Gastrocnemius medialis (tissue), 4 donors: ENCODE measurements at regions not wholly inside any gene's neighbourhood (a gene's known extent, or its start where the extent isn't known, plus 50 kb on each side); places are given as distances from the start of the nearest gene placed in this dataset.

Experiments used
- ATAC-seq, 2 donors: fragments of 150-250 bp; one replicate each; pipeline ENCODE4 v1.9.1; 2016
- DNase-seq, 2 donors: peaks; one replicate each; pipeline ENCODE4 v3.0.0-alpha.2; 2019
- H3K27ac ChIP-seq, 4 donors: fragments of 200-600 bp; sonication (generic); 1 replicate in 1 of 4; 2 replicates in 3 of 4; pipeline ENCODE4 v1.5.1; 2016 to 2018; ENCODE audit warnings: mild to moderate bottlenecking in 2 of 4, moderate library complexity in 1 of 4
- H3K27me3 ChIP-seq, 3 donors: fragments of 200-600 bp; sonication (generic) in 2 of 3; 1 replicate in 1 of 3; 2 replicates in 2 of 3; pipeline versions ENCODE4 v1.5.1 to v1.6.0; 2016 to 2019; ENCODE audit warnings: mild to moderate bottlenecking in 1 of 3, moderate library complexity in 1 of 3
- H3K36me3 ChIP-seq, 2 donors: fragments of 200-600 bp; sonication (generic) in 1 of 2; one replicate each; pipeline ENCODE4 v1.5.1; 2017 to 2018
- H3K4me1 ChIP-seq, 2 donors: fragments of 200-600 bp; sonication (generic) in 1 of 2; one replicate each; pipeline ENCODE4 v1.5.1; 2016 to 2017; ENCODE audit warnings: mild to moderate bottlenecking in 2 of 2
- H3K4me3 ChIP-seq, 4 donors: fragments of 200-600 bp; sonication (generic) in 3 of 4; 1 replicate in 1 of 4; 2 replicates in 3 of 4; pipeline ENCODE4 v1.5.1; 2016 to 2019; ENCODE audit warnings: mild to moderate bottlenecking in 2 of 4
- H3K9me3 ChIP-seq, 3 donors: fragments of 200-600 bp; sonication (generic) in 2 of 3; 1 replicate in 1 of 3; 2 replicates in 2 of 3; pipeline ENCODE4 v1.5.1; 2016 to 2019
- POLR2A ChIP-seq, 2 donors: fragments of 450-650 bp; IDR thresholded peaks; one replicate each; pipeline ENCODE4 v1.6.1; 2017; ENCODE audit warnings: antibody characterized with exemption in 2 of 2, mild to moderate bottlenecking in 2 of 2, moderate library complexity in 2 of 2
- in situ Hi-C, 4 donors: fragments of 200-750 bp; cut with MboI; loops; one replicate each; pipeline versions ENCODE4 v1.15.0 to v1.8.0; 2017; ENCODE audit warnings: low sequenced_read_pairs in 4 of 4
- intact Hi-C: fragments of 100-400 bp; cut with DNase I; formaldehyde crosslinking; loops from one replicate; pipeline ENCODE4 v1.15.1; 2023; ENCODE audit warnings: low total_unique reads
- TF ChIP-seq, protein P1 (sequence below), 5 experiments: fragments of 450-650 bp in 3 of 5; fragments of 200-600 bp in 2 of 5; sonication (generic) in 2 of 5; IDR thresholded peaks in 4 of 5; conservative IDR thresholded peaks in 1 of 5; 1 replicate in 4 of 5; 2 replicates in 1 of 5; pipeline ENCODE4 v1.5.1; 2016 to 2019; ENCODE audit warnings: antibody characterized with exemption in 5 of 5, mild to moderate bottlenecking in 3 of 5, moderate library complexity in 3 of 5

DNA sequence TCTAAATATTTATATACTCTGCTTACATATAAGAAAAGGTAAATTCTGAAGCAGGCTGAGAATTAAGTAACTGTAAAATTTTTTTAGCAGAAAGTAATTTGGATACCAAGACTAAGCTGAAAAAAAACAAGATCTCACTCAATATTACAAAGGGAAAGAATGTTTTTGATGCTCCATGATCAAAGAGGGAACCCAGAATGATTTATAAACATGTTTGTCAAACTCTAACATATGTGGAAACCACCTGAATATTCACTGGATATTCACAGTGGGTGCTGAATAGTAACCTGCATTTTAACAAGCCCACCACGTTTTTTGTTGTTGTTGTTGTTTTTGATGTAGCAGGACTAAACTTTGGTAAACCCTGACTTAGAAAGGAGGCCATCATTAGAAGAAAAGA is 324.9 kb upstream of the GATB start:
- no peaks in the 10 kb centered on the region for H3K27me3 ChIP-seq
- ATAC-seq: no peak
- in situ Hi-C loops: no loop called here
- DNase-seq: no peak
- no peaks in the 10 kb centered on the region for H3K9me3 ChIP-seq
- TF ChIP-seq, protein P1, sequence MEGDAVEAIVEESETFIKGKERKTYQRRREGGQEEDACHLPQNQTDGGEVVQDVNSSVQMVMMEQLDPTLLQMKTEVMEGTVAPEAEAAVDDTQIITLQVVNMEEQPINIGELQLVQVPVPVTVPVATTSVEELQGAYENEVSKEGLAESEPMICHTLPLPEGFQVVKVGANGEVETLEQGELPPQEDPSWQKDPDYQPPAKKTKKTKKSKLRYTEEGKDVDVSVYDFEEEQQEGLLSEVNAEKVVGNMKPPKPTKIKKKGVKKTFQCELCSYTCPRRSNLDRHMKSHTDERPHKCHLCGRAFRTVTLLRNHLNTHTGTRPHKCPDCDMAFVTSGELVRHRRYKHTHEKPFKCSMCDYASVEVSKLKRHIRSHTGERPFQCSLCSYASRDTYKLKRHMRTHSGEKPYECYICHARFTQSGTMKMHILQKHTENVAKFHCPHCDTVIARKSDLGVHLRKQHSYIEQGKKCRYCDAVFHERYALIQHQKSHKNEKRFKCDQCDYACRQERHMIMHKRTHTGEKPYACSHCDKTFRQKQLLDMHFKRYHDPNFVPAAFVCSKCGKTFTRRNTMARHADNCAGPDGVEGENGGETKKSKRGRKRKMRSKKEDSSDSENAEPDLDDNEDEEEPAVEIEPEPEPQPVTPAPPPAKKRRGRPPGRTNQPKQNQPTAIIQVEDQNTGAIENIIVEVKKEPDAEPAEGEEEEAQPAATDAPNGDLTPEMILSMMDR (IDR thresholded peaks at IDR 0.05 in 4 of 5, conservative IDR thresholded peaks at IDR 0.05 in 1 of 5): no peak
- TF ChIP-seq POLR2A (IDR thresholded peaks at IDR 0.05): no peak
- no peak overlapping the region for H3K27ac ChIP-seq
- H3K4me3 ChIP-seq: no peak overlapping the region
- intact Hi-C loops: no loop called here
- no peaks in the 10 kb centered on the region for H3K4me1 ChIP-seq
- H3K36me3 ChIP-seq: no peaks in the 10 kb centered on the region

DNA sequence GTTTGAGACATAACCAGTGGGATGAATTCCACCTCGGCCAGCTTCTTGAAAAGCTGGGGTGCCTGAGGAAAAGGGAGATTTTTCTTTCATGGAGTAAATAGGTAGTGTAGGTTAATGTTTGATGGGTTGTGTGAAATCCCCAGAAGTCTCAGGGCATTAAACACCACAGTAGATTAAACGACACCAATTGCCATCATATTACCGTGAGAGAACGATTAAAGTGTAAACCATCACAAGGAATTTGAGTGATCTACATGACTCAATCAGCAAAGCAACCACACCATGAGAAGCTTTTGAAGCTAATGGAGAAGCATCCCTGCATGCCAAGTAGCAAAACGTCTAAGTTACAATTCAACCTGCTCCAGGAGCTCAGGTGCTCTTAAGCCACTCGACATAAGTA is 322.5 kb upstream of the GATB start:
- ATAC-seq (no peak), DNase-seq (no peak)
- Histone ChIP-seq H3K36me3 (no peaks in the 10 kb centered on the region), H3K9me3 (no peaks in the 10 kb centered on the region), H3K4me3 (no peak overlapping the region), H3K27ac (no peak overlapping the region), H3K4me1 (no peaks in the 10 kb centered on the region), H3K27me3 (no peaks in the 10 kb centered on the region)
- intact Hi-C loops (no loop called here), in situ Hi-C loops (no loop called here)
- no peak for TF ChIP-seq POLR2A (IDR thresholded peaks at IDR 0.05)
- TF ChIP-seq, protein P1 (IDR thresholded peaks at IDR 0.05 in 4 of 5, conservative IDR thresholded peaks at IDR 0.05 in 1 of 5): no peak

DNA sequence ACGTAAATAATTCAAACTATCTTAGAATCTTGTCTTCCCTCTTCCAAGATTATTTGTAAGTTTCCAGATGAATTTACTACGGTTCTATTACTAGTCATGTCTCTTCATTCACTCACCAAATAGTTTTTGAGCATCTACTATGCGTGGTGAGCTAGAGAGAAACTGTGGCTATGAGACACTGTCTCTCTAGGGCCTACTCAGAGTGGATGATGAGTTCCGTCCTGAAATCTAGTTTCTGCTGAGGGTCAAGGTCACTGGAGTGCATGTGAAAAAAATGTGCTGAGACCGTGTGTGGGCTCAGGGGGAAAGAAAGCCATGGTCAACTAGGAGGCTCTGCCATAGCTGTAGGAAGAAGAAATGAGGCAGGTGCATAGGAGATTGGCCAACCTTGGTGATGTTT is 320.2 kb upstream of the GATB start:
- Histone ChIP-seq H3K4me1 (no peaks in the 10 kb centered on the region), H3K27me3 (no peaks in the 10 kb centered on the region), H3K27ac (no peak overlapping the region), H3K9me3 (no peaks in the 10 kb centered on the region), H3K4me3 (no peak overlapping the region), H3K36me3 (no peaks in the 10 kb centered on the region)
- no peak for TF ChIP-seq POLR2A (IDR thresholded peaks at IDR 0.05)
- TF ChIP-seq, protein P1 (IDR thresholded peaks at IDR 0.05 in 4 of 5, conservative IDR thresholded peaks at IDR 0.05 in 1 of 5): no peak
- intact Hi-C loops (no loop called here), in situ Hi-C loops (no loop called here)
- no peak for DNase-seq
- no peak for ATAC-seq

DNA sequence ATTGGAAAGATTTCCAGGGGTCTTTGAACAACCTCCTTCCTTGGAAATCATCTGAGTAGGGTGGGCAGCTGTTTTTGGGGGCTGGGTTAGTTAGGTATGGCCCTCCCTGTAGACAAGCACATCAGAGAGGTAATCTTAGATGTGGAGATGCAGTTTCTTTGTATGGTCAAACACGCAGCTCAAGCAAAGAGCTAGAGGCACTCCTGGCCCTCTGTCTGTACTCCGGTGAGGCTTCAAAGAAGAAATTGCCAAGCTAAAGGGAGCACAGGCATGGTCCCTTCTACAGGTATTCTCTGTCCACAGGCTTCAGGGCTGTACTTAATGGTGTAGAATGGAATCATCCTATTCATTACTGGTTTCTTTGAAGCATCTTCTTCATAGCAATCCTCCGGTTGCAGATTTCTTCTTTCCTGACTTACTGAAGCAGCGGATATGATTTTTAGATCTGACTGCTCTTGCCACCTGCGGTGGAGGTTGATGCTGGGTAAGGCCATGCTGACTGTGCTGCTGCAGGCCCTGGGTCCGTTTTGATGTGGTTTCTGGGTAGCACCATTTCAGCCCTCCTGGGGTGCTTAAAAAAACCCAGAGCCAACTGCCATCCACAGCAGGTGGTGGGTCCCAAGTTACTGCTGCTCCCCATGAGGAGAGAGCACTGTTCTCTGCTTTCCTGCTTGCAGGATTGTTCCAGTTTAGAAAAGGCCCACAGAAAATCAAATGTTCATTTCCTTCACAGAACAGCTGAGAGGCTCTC is 318.9 kb upstream of the GATB start:
- Histone ChIP-seq H3K27ac (no peak overlapping the region), H3K27me3 (no peaks in the 10 kb centered on the region), H3K4me3 (no peak overlapping the region), H3K36me3 (no peaks in the 10 kb centered on the region), H3K9me3 (no peaks in the 10 kb centered on the region), H3K4me1 (no peaks in the 10 kb centered on the region)
- TF ChIP-seq, protein P1 (IDR thresholded peaks at IDR 0.05 in 4 of 5, conservative IDR thresholded peaks at IDR 0.05 in 1 of 5): no peak
- no peak for TF ChIP-seq POLR2A (IDR thresholded peaks at IDR 0.05)
- ATAC-seq (no peak), DNase-seq (no peak)
- in situ Hi-C loops (no loop called here), intact Hi-C loops (no loop called here)

DNA sequence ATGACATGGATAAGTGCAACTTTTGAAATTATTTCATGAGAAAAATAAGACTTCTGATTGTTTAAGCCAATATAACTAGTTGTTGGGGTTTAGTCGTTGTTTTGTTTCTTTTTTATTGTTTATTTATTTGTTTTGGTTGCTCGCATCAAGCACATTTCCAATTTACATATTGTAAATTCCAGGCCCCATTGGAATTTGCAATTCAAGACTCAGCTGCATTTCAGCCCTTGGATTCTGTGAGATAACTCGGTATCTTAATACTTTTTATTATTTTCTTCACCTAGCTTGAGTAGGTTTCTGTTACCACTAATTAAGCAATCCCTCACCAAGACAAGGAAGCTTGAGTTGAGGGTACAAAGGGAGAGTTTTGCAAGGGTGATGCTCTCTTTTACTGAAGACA is 318.3 kb upstream of the GATB start:
- in situ Hi-C loops: no loop called here

More for the DNA sequence above, 318.3 kb upstream of the GATB start:
- no peak for ATAC-seq
- intact Hi-C loops: no loop called here
- Histone ChIP-seq H3K4me1 (no peaks in the 10 kb centered on the region), H3K9me3 (no peaks in the 10 kb centered on the region), H3K27me3 (no peaks in the 10 kb centered on the region), H3K36me3 (no peaks in the 10 kb centered on the region), H3K4me3 (no peak overlapping the region), H3K27ac (no peak overlapping the region)
- no peak for DNase-seq
- no peak for TF ChIP-seq POLR2A (IDR thresholded peaks at IDR 0.05)
- TF ChIP-seq, protein P1 (IDR thresholded peaks at IDR 0.05 in 4 of 5, conservative IDR thresholded peaks at IDR 0.05 in 1 of 5): no peak
